HG03066 (cell line): ENCODE measurements at regions not wholly inside any gene's neighbourhood (a gene's known extent, or its start where the extent isn't known, plus 50 kb on each side); places are given as distances from the start of the nearest gene placed in this dataset.

Source experiments
- ATAC-seq: cut with Tn5 transposase; IDR thresholded peaks from one replicate; pipeline ENCODE4 v1.9.1; 2021; ENCODE audit warnings: low read depth; ENCODE audit not compliant: unreplicated experiment

DNA sequence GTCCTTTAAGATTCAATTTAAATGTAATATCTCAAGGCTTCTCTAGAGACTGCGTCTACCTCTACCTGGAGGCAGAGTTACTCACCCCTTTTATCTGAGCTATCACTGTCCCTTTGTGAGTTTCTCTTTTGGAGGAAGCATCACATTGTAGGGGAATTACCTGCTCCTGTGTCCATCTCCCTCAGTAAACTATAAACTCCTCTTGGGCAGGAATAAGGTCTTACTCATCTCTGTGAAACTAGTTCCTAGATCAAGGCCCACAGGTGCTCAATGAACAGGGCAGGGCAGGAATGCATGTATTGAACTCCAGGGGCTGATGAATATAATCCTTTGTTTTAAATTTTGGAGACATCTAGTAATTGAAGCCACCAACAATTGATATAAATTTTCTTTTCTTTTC is 139.8 kb upstream of the ERCC6L2 start:
- no peak for ATAC-seq

GRCh38 chr9:95733741-95734666 is 141.5 kb upstream of the ERCC6L2 start:
- no peak for ATAC-seq

- no peak for ATAC-seq
These were observed 142.4 kb upstream of the ERCC6L2 start for GRCh38 chr9:95732802-95733688.

DNA sequence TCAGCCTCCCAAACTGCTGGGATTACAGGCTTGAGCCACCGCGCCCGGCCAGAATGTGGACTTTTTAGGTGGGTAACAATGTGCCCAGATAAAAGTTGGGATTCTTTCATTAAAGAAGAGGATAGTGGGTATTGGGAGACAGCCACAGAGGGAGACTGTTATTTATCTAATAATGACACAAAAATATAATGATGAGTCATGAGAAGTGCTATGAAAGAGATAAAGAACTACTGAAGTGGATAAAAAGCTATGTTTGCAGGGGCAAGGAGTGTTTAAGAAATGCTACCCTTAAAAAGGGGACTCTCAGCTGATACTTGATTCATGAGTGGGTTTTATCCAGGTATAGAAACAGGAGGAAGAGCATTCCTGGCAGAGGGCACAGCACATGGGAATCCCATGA is 143.6 kb upstream of the ERCC6L2 start:
- no peak for ATAC-seq

DNA sequence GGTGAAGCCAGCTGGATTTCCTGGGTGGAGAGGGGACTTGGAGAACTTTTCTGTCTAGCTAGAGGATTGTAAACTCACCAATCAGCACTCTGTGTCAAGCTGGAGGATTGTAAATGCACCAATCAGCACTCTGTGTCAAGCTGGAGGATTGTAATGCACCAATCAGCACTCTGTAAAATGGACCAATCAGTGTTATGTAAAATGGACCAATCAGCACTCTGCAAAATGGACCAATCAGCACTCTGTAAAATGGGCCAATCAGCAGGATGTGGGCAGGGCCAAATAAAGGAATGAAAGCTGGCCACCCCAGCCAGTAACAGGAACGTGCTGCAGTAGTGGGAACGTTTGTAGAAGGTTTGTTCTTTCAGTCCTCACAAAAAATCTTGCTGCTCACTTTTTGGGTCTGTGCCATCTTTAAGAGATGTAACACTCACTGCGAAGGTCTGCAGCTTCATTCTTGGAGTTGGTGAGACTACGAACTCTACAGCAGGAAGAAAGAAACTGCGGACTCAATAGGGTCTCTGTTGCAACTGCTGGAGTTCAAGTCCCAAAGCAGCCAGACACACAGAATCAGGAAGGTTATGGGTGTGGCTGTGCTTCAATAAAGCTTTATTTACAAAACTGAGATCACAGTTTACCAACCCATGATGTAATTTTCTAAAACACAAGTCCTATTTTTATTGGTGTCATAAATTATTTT is 145.7 kb upstream of the ERCC6L2 start:
- no peak for ATAC-seq

- no peak for ATAC-seq
These were observed 146.4 kb upstream of the ERCC6L2 start for GRCh38 chr9:95729046-95729445.

DNA sequence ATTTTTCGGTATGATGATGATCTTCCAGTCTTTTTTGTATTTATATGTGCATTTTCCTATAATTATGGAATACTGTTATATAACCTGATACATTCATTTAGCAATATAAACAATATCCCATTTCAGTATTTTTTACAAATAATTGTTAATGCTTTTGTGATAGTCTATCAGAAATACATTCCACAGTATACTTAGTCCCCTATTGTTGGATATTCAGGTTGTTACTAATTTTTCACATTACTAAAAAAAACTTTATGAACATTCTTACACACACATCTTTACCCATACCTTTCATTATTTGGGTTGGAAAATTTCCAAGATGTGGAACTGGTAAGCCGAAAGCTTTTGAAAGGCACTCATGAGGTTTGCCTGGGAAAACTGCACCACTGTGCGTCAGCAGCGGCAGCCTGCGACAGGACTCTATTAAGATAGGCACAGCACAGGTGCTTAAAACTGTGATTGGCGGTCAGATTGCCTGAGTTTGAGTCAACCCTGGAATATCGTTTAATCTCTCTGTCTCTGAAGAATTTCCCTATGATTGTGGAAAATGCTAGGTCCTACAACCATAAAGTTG is 147.5 kb upstream of the ERCC6L2 start:
- no peak for ATAC-seq

DNA sequence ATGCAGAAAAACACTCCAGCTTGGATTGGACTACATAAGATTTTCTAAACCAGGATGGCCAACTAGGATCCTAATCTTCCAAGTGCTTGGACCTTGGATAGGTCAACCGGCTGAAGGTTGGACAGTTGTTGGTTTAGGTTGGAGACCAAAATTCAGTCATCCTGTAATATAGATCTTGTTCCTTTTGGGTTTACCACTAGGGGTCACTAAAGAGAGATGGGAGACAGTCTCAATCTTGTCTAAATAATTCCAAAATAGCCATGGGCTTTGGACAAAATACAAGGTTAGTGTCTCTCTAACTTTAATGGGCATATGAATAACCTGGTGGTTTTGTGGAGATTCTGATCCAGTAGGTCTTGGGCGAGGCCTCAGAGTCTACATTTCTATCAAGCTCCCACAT is 148.7 kb upstream of the ERCC6L2 start:
- no peak for ATAC-seq

DNA sequence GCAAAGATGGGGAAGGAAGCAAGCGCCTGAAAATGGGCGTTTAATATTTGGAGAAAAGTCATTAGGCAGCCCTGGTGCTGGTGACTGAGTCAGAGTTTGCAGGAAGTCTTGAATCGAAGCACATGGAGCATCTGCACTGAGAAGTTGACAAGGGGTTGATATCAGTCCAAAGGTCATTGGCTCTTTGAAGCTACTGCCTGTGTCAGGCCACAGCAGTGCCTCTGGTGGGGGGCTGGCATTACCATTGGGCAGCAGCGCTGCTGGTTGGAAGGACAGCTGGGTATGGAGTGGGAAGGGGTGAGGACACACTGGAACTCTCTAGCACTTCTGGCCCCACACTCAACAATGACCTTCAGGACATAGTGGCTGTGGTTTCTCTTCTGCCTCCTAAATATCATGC is 150.4 kb upstream of the ERCC6L2 start:
- ATAC-seq, result peak; percentile 26

- peak; percentile 86 for ATAC-seq
These were observed 151.1 kb upstream of the ERCC6L2 start for GRCh38 chr9:95724253-95724991.

- ATAC-seq, result no peak
These were observed 153.3 kb upstream of the ERCC6L2 start for GRCh38 chr9:95722141-95722540.

DNA sequence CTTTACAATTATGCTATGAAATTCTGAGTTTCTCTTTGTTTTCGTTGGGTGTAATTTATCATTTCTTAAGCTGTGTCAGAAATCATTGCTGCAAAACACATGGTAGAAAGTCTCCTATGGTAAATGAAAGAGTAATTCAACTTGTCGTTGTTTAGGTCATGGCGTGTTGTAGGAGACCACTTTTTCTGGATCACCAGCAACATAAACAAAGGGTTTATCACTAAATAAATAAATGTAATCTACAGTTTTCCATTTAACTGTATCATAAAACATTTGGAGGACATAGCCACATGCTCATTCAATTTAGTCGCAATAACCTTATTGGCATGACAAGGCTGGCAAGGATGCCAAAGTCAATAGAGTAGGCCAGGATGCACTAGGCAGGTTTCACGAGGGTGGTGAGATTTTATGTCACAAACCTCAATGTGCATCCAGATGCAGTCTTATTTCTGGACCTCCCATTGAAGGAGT is 154.4 kb upstream of the ERCC6L2 start:
- ATAC-seq, result no peak

- ATAC-seq, result no peak
These were observed 155.0 kb upstream of the ERCC6L2 start for GRCh38 chr9:95720496-95720895.

DNA sequence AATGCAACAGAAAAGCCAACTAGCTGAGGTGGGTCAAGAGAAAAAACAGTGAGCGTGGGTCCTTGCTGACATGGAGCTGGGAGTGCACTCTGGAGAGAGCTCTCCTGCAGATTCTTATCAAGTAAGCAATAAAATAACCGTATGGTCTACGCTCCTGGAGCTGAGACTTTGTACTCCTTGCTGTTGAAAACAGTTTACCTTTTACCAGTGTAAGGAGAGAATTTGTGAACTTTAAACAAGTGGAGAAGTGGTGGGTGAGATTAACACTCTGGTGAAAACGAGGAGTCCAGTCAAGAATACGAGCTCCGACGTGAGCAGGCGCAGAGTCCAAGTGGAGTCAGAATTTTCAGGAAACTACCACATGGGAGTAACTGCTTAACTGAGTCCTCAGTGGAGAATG is 156.1 kb upstream of the ERCC6L2 start:
- ATAC-seq, result no peak

GRCh38 chr9:95718263-95718662 is 157.2 kb upstream of the ERCC6L2 start:
- no peak for ATAC-seq

DNA sequence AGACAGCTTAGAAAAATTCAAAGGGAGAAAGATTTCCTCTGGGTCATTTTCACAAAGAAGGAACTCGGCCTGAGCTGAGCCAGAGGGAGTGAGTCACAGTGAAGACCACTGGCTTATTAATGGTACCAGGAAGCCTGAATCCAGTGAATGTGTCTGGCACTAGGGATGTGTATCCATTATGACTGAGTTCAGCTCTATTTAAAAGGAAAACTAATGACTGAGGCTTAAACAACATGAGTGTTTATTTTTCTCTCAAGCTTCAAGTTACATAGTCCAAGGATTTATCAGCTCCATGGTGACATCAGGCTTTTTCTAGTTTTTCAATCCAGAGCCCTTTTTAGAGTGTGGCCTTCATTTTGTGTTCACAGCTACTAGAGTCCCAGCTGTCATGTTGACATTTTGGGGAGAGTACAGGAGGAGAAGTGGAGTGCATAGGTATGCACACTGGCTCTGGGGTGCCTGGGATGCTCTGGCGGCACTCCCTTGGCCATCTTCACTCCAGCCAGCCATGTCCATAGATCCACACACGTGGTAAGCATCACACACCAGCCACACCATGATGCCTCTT is 159.5 kb upstream of the ERCC6L2 start:
- ATAC-seq, result no peak

GRCh38 chr9:95710446-95710845 is 165.0 kb upstream of the ERCC6L2 start:
- no peak for ATAC-seq

- ATAC-seq, result no peak
These were observed 178.8 kb upstream of the ERCC6L2 start for GRCh38 chr9:95696701-95697100.

GRCh38 chr9:95691435-95691834 is 174.7 kb upstream of the PTCH1 start:
- no peak for ATAC-seq
